Astrocyte (in vitro differentiated cells and primary cell): ENCODE measurements at regions not wholly inside any gene's neighbourhood (a gene's known extent, or its start where the extent isn't known, plus 50 kb on each side); places are given as distances from the start of the nearest gene placed in this dataset.

Experiments used
- DNase-seq: peaks from one replicate; pipeline ENCODE4 v3.0.0-alpha.2; 2010; ENCODE audit warnings: low read depth
- FAIRE-seq: peaks from 2 replicates; lab custom pipeline; 2011; peaks lifted over from hg19 to GRCh38; lab: Jason Lieb, UNC
- H2AFZ ChIP-seq: 2 replicates; pipeline ENCODE4 v1.6.0; 2012; ENCODE audit warnings: low read depth, low read length, inconsistent platforms
- H3K27ac ChIP-seq: 2 replicates; pipeline ENCODE4 v1.5.1; 2011; ENCODE audit warnings: low read depth, low read length, inconsistent platforms
- H3K27me3 ChIP-seq: 2 replicates; pipeline ENCODE4 v1.6.0; 2011; ENCODE audit warnings: low read length, inconsistent platforms; ENCODE audit not compliant: insufficient read depth
- H3K36me3 ChIP-seq: 2 replicates; pipeline ENCODE4 v1.5.1; 2011; ENCODE audit warnings: low read length, inconsistent platforms; ENCODE audit not compliant: insufficient read depth
- H3K4me1 ChIP-seq: 2 replicates; pipeline ENCODE4 v1.5.1; 2011; ENCODE audit warnings: low read length, inconsistent platforms; ENCODE audit not compliant: insufficient read depth
- H3K4me2 ChIP-seq: 2 replicates; pipeline ENCODE4 v1.6.0; 2012; ENCODE audit warnings: low read length, inconsistent platforms
- H3K4me3 ChIP-seq: 2 replicates; pipeline ENCODE4 v1.5.1; 2011; ENCODE audit warnings: low read depth, mild to moderate bottlenecking, low read length, inconsistent platforms; ENCODE audit not compliant: insufficient read depth
- H3K79me2 ChIP-seq: 2 replicates; pipeline ENCODE4 v1.6.0; 2012; ENCODE audit warnings: mild to moderate bottlenecking, low read length, inconsistent platforms; ENCODE audit not compliant: insufficient read depth
- H3K9ac ChIP-seq: 2 replicates; pipeline ENCODE4 v1.6.0; 2012; ENCODE audit warnings: mild to moderate bottlenecking, low read length, inconsistent platforms
- H3K9me3 ChIP-seq: 2 replicates; pipeline ENCODE4 v1.5.1; 2012; ENCODE audit warnings: low read depth, mild to moderate bottlenecking, low read length, inconsistent platforms; ENCODE audit not compliant: insufficient read depth
- H4K20me1 ChIP-seq: 2 replicates; pipeline ENCODE4 v1.6.0; 2012; ENCODE audit warnings: low read length, inconsistent platforms; ENCODE audit not compliant: insufficient read depth
- H3K27ac Mint-ChIP-seq: one replicate; pipeline ENCODE4 v1.8.0; 2021; ENCODE audit warnings: mild to moderate bottlenecking, mixed read lengths; ENCODE audit not compliant: unreplicated experiment
- H3K27me3 Mint-ChIP-seq: one replicate; pipeline ENCODE4 v1.8.0; 2021; ENCODE audit warnings: low read depth, mixed read lengths; ENCODE audit not compliant: unreplicated experiment
- H3K36me3 Mint-ChIP-seq: one replicate; pipeline ENCODE4 v1.8.0; 2021; ENCODE audit warnings: low read depth, mixed read lengths; ENCODE audit not compliant: unreplicated experiment
- H3K4me1 Mint-ChIP-seq: one replicate; pipeline ENCODE4 v1.8.0; 2021; ENCODE audit warnings: low read depth, mixed read lengths; ENCODE audit not compliant: unreplicated experiment
- H3K4me3 Mint-ChIP-seq: one replicate; pipeline ENCODE4 v1.8.0; 2021; ENCODE audit warnings: mild to moderate bottlenecking, moderate library complexity, mixed read lengths; ENCODE audit not compliant: unreplicated experiment
- H3K9me3 Mint-ChIP-seq: one replicate; pipeline ENCODE4 v1.8.0; 2021; ENCODE audit warnings: mild to moderate bottlenecking, mixed read lengths; ENCODE audit not compliant: unreplicated experiment
- CTCF ChIP-seq: IDR thresholded peaks from 2 replicates; pipeline ENCODE4 v1.5.1; 2011; ENCODE audit warnings: low read depth, mild to moderate bottlenecking, inconsistent platforms, low read length, moderate library complexity; ENCODE audit not compliant: insufficient read depth
- EZH2 ChIP-seq: IDR thresholded peaks from 2 replicates; pipeline ENCODE4 v1.6.1; 2012; ENCODE audit warnings: mild to moderate bottlenecking, low read length, inconsistent platforms; ENCODE audit not compliant: insufficient read depth

- peaks cover 20% of the 10 kb centered on the region for H3K4me1 Mint-ChIP-seq
- DNase-seq (no peak), FAIRE-seq (no peak)
- H3K36me3 Mint-ChIP-seq: peaks cover 10% of the 10 kb centered on the region
- no peak overlapping the region for H2AFZ ChIP-seq
- H3K9me3 Mint-ChIP-seq: peaks cover 31% of the 10 kb centered on the region
- peaks cover 7% of the 10 kb centered on the region for H3K9me3 ChIP-seq
- H3K27me3 ChIP-seq: no peaks in the 10 kb centered on the region
- no peak overlapping the region for H3K27ac Mint-ChIP-seq
- H3K79me2 ChIP-seq: no peaks in the 10 kb centered on the region
- no peak for TF ChIP-seq EZH2
- TF ChIP-seq CTCF: no peak
- H3K4me3 Mint-ChIP-seq: no peak overlapping the region
- H3K4me1 ChIP-seq: no peaks in the 10 kb centered on the region
- no peaks in the 10 kb centered on the region for H3K36me3 ChIP-seq
- no peaks in the 10 kb centered on the region for H4K20me1 ChIP-seq
- no peak overlapping the region for H3K4me2 ChIP-seq
- H3K9ac ChIP-seq: no peak overlapping the region
- no peaks in the 10 kb centered on the region for H3K27me3 Mint-ChIP-seq
- H3K4me3 ChIP-seq: no peak overlapping the region
- H3K27ac ChIP-seq: peak overlapping the region; percentile 48
These were observed 50.9 kb upstream of the ANKRD10 start for GRCh38 chr13:110965755-110966134.

- H3K4me3 ChIP-seq: no peak overlapping the region
- Mint-ChIP-seq H3K4me3 (no peak overlapping the region), H3K36me3 (peaks cover 10% of the 10 kb centered on the region), H3K27me3 (no peaks in the 10 kb centered on the region), H3K4me1 (peaks cover 20% of the 10 kb centered on the region), H3K9me3 (peaks cover 31% of the 10 kb centered on the region), H3K27ac (peak overlapping the region; percentile 70)
- H3K79me2 ChIP-seq: no peaks in the 10 kb centered on the region
- TF ChIP-seq CTCF: no peak
- no peak for TF ChIP-seq EZH2
- peak overlapping the region; percentile 48 for H3K27ac ChIP-seq
- H3K9ac ChIP-seq: no peak overlapping the region
- no peaks in the 10 kb centered on the region for H3K27me3 ChIP-seq
- H3K4me2 ChIP-seq: no peak overlapping the region
- peaks cover 7% of the 10 kb centered on the region for H3K9me3 ChIP-seq
- H3K4me1 ChIP-seq: no peaks in the 10 kb centered on the region
- H3K36me3 ChIP-seq: no peaks in the 10 kb centered on the region
- DNase-seq: peak; percentile 78
- no peak overlapping the region for H2AFZ ChIP-seq
- H4K20me1 ChIP-seq: no peaks in the 10 kb centered on the region
- FAIRE-seq: peak; percentile 39
These were observed 50.3 kb upstream of the ANKRD10 start for GRCh38 chr13:110965038-110965754.
